ENCODE measurements at regions not wholly inside any gene's neighbourhood (a gene's known extent, or its start where the extent isn't known, plus 50 kb on each side); places are given as distances from the start of the nearest gene placed in this dataset.

DNA sequence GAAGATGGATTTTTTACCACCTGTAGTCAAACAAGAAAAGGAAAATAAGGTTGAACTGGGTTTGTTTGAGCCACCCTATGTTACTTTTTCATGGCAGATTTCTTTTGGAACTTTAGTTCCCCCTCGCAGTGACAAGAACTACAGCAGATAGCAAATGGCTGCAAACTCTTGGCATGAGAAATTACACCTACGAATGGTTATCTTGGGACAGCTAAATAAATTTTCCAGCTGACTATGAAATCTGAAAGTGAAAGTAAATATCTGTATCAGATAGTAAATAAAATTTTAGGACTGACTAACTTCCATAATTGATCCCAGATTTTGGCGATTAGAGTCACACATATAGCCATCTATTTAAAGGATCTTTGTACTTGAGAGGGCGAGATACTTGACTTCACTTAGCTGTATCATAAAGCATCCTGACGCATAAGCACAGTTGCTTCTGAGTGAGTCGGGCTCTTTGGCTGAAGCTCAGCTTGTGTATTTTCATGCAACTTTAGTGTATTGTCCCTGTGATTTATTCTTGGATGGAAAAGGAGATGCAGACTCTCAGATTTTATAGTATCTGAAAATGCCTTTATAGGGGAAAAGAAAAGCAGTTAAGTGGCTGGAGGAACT lies 125.3 kb upstream of the B3GAT2 start:
- no peak overlapping the region for H3K27ac Mint-ChIP-seq (ENCODE audit: unreplicated experiment)

DNA sequence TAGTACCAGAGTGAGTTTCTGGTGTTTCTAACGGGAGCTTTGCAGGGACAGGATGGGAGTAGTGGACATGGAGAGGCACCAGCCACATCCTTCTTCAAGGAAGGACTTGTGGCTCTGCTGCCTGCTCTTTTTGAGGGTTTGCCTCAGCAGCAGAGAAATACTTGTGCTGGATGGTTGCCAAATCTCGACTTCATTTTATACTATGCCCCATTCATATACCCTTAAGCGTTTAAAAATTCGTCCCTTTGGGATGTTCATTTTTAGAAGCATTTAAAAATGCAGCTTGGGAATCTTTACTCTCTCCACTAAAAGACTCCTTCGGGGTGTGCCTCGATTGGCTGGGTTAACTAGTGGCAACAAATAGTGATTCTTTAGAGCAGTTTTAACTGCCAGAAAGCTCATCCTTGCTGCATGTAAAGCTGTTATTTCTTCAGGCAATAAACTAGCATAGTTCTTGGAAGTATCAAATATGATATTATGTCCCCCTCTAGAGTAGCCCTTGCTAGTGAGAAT lies 126.5 kb upstream of the B3GAT2 start:
- Mint-ChIP-seq H3K9me3 (ENCODE audit: unreplicated experiment) (peaks cover 6% of the 10 kb centered on the region), H3K4me1 (ENCODE audit: unreplicated experiment) (peaks cover 17% of the 10 kb centered on the region), H3K4me3 (ENCODE audit: unreplicated experiment) (no peak overlapping the region), H3K27me3 (ENCODE audit: unreplicated experiment) (no peaks in the 10 kb centered on the region), H3K27ac (ENCODE audit: unreplicated experiment) (no peak overlapping the region), H3K36me3 (ENCODE audit: unreplicated experiment) (no peaks in the 10 kb centered on the region)
- DNase-seq (ENCODE audit: extremely low spot score, unreplicated experiment): no peak
- TF ChIP-seq, protein P1, sequence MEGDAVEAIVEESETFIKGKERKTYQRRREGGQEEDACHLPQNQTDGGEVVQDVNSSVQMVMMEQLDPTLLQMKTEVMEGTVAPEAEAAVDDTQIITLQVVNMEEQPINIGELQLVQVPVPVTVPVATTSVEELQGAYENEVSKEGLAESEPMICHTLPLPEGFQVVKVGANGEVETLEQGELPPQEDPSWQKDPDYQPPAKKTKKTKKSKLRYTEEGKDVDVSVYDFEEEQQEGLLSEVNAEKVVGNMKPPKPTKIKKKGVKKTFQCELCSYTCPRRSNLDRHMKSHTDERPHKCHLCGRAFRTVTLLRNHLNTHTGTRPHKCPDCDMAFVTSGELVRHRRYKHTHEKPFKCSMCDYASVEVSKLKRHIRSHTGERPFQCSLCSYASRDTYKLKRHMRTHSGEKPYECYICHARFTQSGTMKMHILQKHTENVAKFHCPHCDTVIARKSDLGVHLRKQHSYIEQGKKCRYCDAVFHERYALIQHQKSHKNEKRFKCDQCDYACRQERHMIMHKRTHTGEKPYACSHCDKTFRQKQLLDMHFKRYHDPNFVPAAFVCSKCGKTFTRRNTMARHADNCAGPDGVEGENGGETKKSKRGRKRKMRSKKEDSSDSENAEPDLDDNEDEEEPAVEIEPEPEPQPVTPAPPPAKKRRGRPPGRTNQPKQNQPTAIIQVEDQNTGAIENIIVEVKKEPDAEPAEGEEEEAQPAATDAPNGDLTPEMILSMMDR (IDR thresholded peaks at IDR 0.05): no peak

More for the DNA sequence above, 125.3 kb upstream of the B3GAT2 start:
- Mint-ChIP-seq H3K4me1 (ENCODE audit: unreplicated experiment) (peaks cover 17% of the 10 kb centered on the region), H3K27me3 (ENCODE audit: unreplicated experiment) (no peaks in the 10 kb centered on the region), H3K36me3 (ENCODE audit: unreplicated experiment) (no peaks in the 10 kb centered on the region), H3K4me3 (ENCODE audit: unreplicated experiment) (no peak overlapping the region), H3K9me3 (ENCODE audit: unreplicated experiment) (peaks cover 13% of the 10 kb centered on the region)
- no peak for DNase-seq (ENCODE audit: extremely low spot score, unreplicated experiment)
- TF ChIP-seq, protein P1 (IDR thresholded peaks at IDR 0.05): no peak

DNA sequence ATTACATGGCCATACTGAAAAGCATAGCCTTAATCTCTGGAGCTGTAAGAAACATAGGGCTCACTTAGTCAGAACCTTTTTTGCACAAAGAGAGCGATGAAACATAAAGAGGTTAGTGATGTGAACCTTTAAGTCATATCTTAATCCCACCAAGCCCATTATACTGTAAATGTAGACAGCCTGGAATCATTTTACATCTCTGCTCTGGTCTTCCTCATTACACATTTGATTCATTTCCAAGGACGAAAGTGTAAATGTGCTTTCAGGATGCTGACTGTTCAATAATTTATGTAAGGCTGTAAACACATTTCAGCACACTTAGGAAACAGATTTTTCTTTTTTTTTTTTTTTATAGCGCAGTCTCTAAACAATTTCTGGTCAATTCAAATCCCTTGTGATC lies 131.3 kb upstream of the B3GAT2 start:
- Mint-ChIP-seq H3K27ac (ENCODE audit: unreplicated experiment) (no peak overlapping the region), H3K4me1 (ENCODE audit: unreplicated experiment) (peaks cover 6% of the 10 kb centered on the region)

DNA sequence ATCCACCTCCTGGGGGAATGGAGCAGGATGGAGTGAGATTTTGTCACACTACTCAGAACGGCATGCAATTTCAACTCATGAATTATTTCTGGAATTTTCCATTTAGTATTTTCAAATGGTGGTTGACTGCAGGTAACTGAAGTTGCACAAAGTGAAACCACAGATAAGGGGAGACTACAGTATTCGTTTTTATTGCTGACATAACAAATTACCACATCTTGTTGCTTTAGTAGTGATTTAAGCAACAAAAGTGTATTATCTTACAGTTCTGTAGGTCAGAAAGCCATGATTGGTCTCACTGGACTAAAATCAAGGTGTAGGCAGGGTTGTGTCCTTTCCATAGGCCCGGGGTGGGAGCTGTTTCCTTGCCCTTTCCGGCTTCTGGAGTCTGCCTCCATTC lies 133.4 kb upstream of the B3GAT2 start:
- TF ChIP-seq, protein P1 (IDR thresholded peaks at IDR 0.05): no peak
- no peak overlapping the region for H3K4me3 Mint-ChIP-seq (ENCODE audit: unreplicated experiment)
- DNase-seq (ENCODE audit: extremely low spot score, unreplicated experiment): no peak
- no peaks in the 10 kb centered on the region for H3K4me1 Mint-ChIP-seq (ENCODE audit: unreplicated experiment)
- no peaks in the 10 kb centered on the region for H3K9me3 Mint-ChIP-seq (ENCODE audit: unreplicated experiment)
- H3K27me3 Mint-ChIP-seq (ENCODE audit: unreplicated experiment): peaks cover 9% of the 10 kb centered on the region
- H3K27ac Mint-ChIP-seq (ENCODE audit: unreplicated experiment): no peak overlapping the region
- H3K36me3 Mint-ChIP-seq (ENCODE audit: unreplicated experiment): no peaks in the 10 kb centered on the region

More for the DNA sequence above, 131.3 kb upstream of the B3GAT2 start:
- Mint-ChIP-seq H3K4me3 (ENCODE audit: unreplicated experiment) (no peak overlapping the region), H3K27me3 (ENCODE audit: unreplicated experiment) (no peaks in the 10 kb centered on the region), H3K9me3 (ENCODE audit: unreplicated experiment) (no peaks in the 10 kb centered on the region), H3K36me3 (ENCODE audit: unreplicated experiment) (no peaks in the 10 kb centered on the region)
- TF ChIP-seq, protein P1 (IDR thresholded peaks at IDR 0.05): no peak
- DNase-seq (ENCODE audit: extremely low spot score, unreplicated experiment): no peak

DNA sequence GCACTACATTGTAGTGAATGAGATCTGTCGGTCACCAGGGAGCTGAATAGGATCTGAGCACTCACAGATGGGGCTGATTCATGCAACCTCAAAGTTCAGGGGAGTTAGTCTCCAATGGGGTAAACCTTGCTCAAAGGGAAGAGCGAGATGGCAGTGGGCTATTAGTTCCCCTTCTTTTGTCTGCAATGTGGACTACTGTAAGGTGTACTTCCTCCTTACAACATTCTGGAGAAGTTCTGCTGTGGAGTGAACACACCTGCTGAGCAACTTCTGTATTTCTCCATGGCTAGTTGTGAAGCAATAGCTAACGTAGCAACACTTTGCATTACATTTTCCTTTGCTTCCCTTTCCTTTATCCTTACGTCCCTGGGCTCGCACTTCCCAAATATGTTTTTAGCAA lies 134.3 kb upstream of the B3GAT2 start:
- no peak for DNase-seq (ENCODE audit: extremely low spot score, unreplicated experiment)
- H3K27ac Mint-ChIP-seq (ENCODE audit: unreplicated experiment): no peak overlapping the region
- TF ChIP-seq, protein P1 (IDR thresholded peaks at IDR 0.05): no peak
- no peaks in the 10 kb centered on the region for H3K4me1 Mint-ChIP-seq (ENCODE audit: unreplicated experiment)
- H3K27me3 Mint-ChIP-seq (ENCODE audit: unreplicated experiment): peaks cover 18% of the 10 kb centered on the region
- no peaks in the 10 kb centered on the region for H3K36me3 Mint-ChIP-seq (ENCODE audit: unreplicated experiment)
- H3K4me3 Mint-ChIP-seq (ENCODE audit: unreplicated experiment): no peak overlapping the region
- H3K9me3 Mint-ChIP-seq (ENCODE audit: unreplicated experiment): no peaks in the 10 kb centered on the region

Measured in osteocyte (in vitro differentiated cells).